Stimulated activated CD8-positive, alpha-beta memory T cell treated with anti-CD3 and anti-CD28 coated beads, Interleukin-7, amount 100 ng/mL, for 1 hour (primary cell): ENCODE measurements at regions not wholly inside any gene's neighbourhood (a gene's known extent, or its start where the extent isn't known, plus 50 kb on each side); places are given as distances from the start of the nearest gene placed in this dataset.

Experiments
- DNase-seq, 2 donors: peaks; one replicate each; pipeline ENCODE4 v3.0.0-alpha.2; 2020; ENCODE audit warnings: low read depth in 2 of 2

GRCh38 chr12:127620735-127621355, 646.1 kb upstream of the TMEM132C start:
- DNase-seq, result no peak

- no peak for DNase-seq
These were observed 645.6 kb upstream of the TMEM132C start for GRCh38 chr12:127621366-127621765.

GRCh38 chr12:127623362-127623761, 643.6 kb upstream of the TMEM132C start:
- DNase-seq, result no peak

GRCh38 chr12:127625176-127625771, 641.7 kb upstream of the TMEM132C start:
- no peak for DNase-seq

- DNase-seq, result no peak
These were observed 638.3 kb upstream of the TMEM132C start for GRCh38 chr12:127628645-127629044.

DNA sequence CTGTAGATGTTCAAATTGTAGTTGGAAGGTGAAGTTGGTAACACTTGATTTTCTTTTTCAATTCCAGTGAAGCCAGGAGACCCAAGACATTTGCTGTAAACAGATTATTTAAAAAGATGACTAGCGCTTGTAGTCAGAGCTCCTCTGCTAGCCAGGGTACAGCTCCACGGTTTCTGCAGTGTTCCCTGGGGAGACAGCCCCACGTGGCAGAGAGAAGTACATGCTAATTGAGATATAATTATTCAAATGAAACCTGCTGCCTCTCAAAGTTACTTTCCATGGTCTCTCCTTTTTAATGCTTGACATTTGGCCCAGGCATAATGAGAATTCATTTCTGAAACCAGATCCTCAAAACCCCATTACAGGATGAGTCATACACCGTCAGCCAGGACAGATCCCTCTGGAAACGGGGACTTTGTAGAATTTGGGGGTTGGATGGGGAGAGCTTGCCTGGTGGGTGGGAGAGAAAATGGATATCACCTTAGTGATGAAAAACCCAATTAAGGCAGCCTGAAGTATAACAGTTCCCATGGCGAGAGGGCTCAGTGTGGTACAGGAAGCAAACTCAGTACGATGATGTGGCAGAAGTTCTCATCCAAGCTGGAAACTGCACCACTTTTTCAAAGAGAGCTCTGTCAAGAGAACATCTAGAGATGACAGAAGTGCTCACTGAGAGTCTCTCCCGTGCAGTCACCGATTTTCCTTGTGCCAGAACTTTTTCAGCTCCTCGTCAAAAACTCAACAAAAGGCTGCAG, 637.7 kb upstream of the TMEM132C start:
- DNase-seq, result no peak

DNA sequence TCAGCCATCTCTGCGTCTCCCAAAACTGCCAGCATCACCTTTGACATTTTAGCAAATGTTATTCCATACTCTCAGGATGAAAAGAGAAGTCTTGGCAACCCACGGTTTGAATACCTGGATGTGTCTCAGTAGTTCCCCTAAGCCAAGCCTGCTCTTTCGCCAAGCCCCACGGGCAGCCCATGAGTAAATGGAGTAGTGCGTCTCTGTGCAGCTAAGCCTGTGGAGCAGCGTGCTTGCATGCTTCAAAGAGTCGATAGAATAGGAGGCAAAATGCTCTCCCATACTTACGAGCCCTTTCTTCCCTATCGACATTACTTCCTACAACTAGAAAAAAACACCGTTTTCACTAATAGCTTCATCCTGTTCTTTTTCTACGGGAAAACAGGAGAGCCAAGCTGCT, 634.5 kb upstream of the TMEM132C start:
- DNase-seq, result no peak

- DNase-seq, result no peak
These were observed 631.1 kb upstream of the TMEM132C start for GRCh38 chr12:127635838-127636237.

GRCh38 chr12:127636882-127637281, 630.1 kb upstream of the TMEM132C start:
- no peak for DNase-seq

- DNase-seq, result no peak
These were observed 626.6 kb upstream of the TMEM132C start for GRCh38 chr12:127640181-127640886.

DNA sequence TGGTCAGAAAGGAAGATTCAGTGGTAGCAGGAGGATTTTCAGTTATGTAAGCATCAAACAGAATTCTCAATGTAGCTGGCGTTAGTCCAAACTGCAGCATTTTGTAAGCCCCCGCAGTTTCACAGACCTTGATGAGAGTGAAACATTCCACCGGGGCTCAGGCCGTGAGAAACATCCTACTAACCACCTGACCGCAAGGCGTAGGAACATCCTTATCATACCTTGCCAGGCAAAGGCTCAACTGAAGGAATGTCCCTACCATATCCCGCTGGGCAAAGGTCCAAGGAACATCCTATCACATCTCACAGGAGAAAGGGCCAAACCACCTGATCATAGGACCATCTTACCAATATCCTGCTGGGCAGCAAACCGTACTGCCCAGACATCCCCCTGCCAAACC, 624.8 kb upstream of the TMEM132C start:
- no peak for DNase-seq

DNA sequence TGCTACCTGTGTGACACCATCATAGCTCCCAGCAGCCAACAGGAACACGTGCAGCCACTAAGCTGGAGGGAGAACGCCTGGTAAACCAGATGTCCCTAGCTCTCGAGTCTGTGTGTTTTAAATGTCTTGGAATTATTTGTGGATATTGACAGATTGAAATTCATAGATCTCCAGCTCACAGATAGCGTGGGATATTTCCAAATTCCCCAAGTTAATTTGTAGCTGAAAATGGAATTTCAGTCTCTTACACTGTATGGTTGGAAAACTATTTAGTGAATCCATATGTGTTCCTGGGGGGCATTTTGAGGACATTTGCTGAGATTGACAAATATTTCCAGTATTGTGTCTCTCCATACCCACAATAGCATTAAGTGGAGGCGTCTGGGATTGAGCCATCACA, 618.6 kb upstream of the TMEM132C start:
- DNase-seq, result no peak

DNA sequence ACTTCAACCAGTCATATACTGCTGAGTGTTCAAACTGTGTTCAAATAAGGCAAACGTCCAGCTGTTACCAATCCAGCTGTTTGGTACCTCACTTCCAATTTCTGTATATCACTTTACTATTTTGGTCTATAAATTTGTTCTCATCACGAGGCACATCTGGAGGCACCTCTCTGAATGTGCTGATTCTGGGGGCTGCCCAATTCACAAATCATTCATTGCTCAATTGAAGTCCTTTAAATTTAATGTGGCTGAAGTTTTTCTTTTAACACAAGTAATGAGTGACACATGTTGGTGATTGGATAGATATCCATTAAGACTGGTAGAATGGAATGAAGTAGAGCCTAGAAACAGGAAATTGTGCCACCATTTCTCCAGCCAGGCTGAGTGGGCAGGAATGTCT, 617.0 kb upstream of the TMEM132C start:
- no peak for DNase-seq

- DNase-seq, result no peak
These were observed 616.3 kb upstream of the TMEM132C start for GRCh38 chr12:127650626-127651025.

DNA sequence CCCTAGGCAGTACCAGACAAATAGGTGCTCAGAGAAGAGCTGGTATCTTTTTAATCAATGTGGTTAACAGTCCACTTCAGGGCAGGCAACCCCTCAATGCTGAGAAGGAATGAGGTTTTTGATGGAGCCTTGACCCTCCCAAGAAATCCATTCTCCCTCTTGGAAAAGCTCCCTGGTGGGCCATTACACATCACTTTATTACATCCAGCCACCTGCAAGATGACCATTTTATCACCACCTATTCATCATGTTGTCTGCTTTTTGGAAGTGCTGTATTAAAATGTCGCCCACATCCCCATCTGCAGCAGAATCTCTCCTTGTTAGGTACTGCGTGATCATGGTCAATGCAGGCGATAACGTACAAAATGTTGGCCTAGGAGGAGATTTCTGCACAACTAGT, 614.7 kb upstream of the TMEM132C start:
- no peak for DNase-seq

DNA sequence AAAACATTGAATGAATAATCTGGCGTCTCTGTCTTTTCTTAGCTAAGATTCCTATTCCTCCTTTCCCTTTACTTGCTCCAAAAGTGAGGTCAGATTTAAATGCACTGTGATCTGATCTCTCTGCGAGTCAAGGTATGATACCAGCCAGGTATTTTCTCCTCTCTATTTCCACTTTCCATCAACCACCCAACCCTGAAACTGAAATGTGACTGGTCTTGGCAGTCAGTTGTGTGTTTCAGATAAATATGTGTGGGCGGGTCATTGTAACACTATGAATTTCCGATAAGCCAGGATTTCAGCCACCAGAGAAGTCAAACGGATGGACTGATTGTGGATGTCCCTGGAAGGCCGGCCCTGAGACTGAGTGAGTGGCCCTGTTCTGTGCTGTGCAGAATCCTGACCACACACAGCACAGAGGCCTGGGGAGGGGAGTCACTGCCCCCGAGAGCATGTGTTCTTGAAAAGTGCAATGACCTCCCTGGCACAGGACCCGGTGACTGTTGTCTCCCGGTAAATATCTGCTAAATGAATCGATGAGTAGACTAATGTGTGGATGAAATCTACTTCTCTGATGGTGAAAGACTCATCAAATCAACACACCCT, 612.5 kb upstream of the TMEM132C start:
- no peak for DNase-seq

DNA sequence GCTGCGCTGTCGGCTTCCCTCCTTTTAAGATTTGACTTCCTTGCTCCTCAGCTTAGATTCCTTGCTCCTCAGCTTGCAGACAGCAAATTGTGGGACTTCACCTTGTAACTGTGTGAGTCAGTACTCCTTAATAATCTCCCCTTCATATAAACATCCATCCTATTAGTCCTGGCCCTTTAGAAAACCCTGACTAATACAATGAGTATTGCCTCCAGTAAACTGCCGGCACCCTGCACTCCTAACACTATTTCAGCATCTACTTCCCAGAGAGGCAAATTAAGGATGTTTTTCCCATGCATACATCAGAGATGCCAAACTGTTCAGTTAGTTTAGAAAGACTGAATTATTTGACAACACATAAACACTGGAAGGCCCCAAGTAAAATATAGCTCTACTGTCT, 611.3 kb upstream of the TMEM132C start:
- no peak for DNase-seq

GRCh38 chr12:127656266-127656665, 610.7 kb upstream of the TMEM132C start:
- DNase-seq, result no peak

- no peak for DNase-seq
These were observed 609.9 kb upstream of the TMEM132C start for GRCh38 chr12:127657036-127657435.

GRCh38 chr12:127660961-127661360, 606.0 kb upstream of the TMEM132C start:
- no peak for DNase-seq

- DNase-seq, result no peak
These were observed 603.3 kb upstream of the TMEM132C start for GRCh38 chr12:127663716-127664115.

- no peak for DNase-seq
These were observed 602.1 kb upstream of the TMEM132C start for GRCh38 chr12:127664901-127665300.
